GM23338 (cell line): ENCODE measurements at regions not wholly inside any gene's neighbourhood (a gene's known extent, or its start where the extent isn't known, plus 50 kb on each side); places are given as distances from the start of the nearest gene placed in this dataset.

Experiments
- ATAC-seq: fragments of 200-7000 bp; cut with Tn5 transposase; 3 replicates; pipeline ENCODE4 v1.9.1; 2020
- DNase-seq: peaks from one replicate; pipeline ENCODE4 v3.0.0-alpha.2; 2015; ENCODE audit warnings: low spot score
- H2AFZ ChIP-seq: fragments of 200-600 bp; sonication (generic); 2 replicates; pipeline ENCODE4 v1.8.0; 2016; ENCODE audit warnings: antibody characterized with exemption, mild to moderate bottlenecking, moderate library complexity
- H3F3A ChIP-seq: fragments of 200-600 bp; sonication (generic); replicated peaks from 2 replicates; pipeline ENCODE4 v1.8.0; 2017; ENCODE audit warnings: antibody characterized with exemption, mixed run types, low read depth
- H3K27ac ChIP-seq: fragments of 200-600 bp; sonication (generic); 2 replicates; pipeline ENCODE4 v1.6.1; 2016; ENCODE audit warnings: low read depth
- H3K27me3 ChIP-seq: fragments of 200-600 bp; sonication (generic); 2 replicates; pipeline ENCODE4 v1.8.0; 2016; ENCODE audit warnings: mild to moderate bottlenecking, mixed run types, moderate library complexity; ENCODE audit not compliant: insufficient read depth
- H3K36me3 ChIP-seq: fragments of 200-600 bp; sonication (generic); 2 replicates; pipeline ENCODE4 v1.8.0; 2016; ENCODE audit warnings: mild to moderate bottlenecking; ENCODE audit not compliant: insufficient read depth
- H3K4me1 ChIP-seq: fragments of 200-600 bp; sonication (generic); 2 replicates; pipeline ENCODE4 v1.8.0; 2016; ENCODE audit warnings: mild to moderate bottlenecking, moderate library complexity; ENCODE audit not compliant: insufficient read depth
- H3K4me2 ChIP-seq: fragments of 200-600 bp; sonication (generic); 2 replicates; pipeline ENCODE4 v1.7.1; 2017; ENCODE audit warnings: mixed run types
- H3K4me3 ChIP-seq: fragments of 200-600 bp; sonication (generic); 2 replicates; pipeline ENCODE4 v1.6.1; 2016; ENCODE audit warnings: mixed run types
- H3K79me2 ChIP-seq: fragments of 200-600 bp; sonication (generic); replicated peaks from 2 replicates; pipeline ENCODE4 v1.8.0; 2017; ENCODE audit warnings: mild to moderate bottlenecking; ENCODE audit not compliant: insufficient read depth
- H3K9me2 ChIP-seq: fragments of 200-600 bp; sonication (generic); 2 replicates; pipeline ENCODE4 v1.8.0; 2017; ENCODE audit not compliant: insufficient read depth
- H4K20me1 ChIP-seq: fragments of 200-600 bp; sonication (generic); replicated peaks from 2 replicates; pipeline ENCODE4 v1.8.0; 2017; ENCODE audit warnings: mild to moderate bottlenecking; ENCODE audit not compliant: insufficient read depth
- H3K27ac Mint-ChIP-seq: 2 replicates; pipeline ENCODE4 v1.8.0; 2020; ENCODE audit warnings: inconsistent platforms, mild to moderate bottlenecking, moderate library complexity, mixed read lengths
- H3K27me3 Mint-ChIP-seq: 3 replicates; pipeline ENCODE4 v1.8.0; 2022; ENCODE audit warnings: low read depth, mild to moderate bottlenecking, moderate library complexity, mixed read lengths, inconsistent platforms; ENCODE audit not compliant: insufficient read depth, poor library complexity
- H3K36me3 Mint-ChIP-seq: 3 replicates; pipeline ENCODE4 v1.8.0; 2021; ENCODE audit warnings: low read depth, mild to moderate bottlenecking, inconsistent platforms, moderate library complexity, mixed read lengths
- H3K4me1 Mint-ChIP-seq: 3 replicates; pipeline ENCODE4 v1.8.0; 2020; ENCODE audit warnings: mild to moderate bottlenecking, inconsistent platforms, mixed read lengths
- H3K4me3 Mint-ChIP-seq: 3 replicates; pipeline ENCODE4 v1.8.0; 2021; ENCODE audit warnings: moderate library complexity, mild to moderate bottlenecking, inconsistent platforms, mixed read lengths
- H3K9me3 Mint-ChIP-seq: 3 replicates; pipeline ENCODE4 v1.8.0; 2020; ENCODE audit warnings: moderate library complexity, mild to moderate bottlenecking, inconsistent platforms, mixed read lengths
- CTCF ChIP-seq, 2 experiments: fragments of 200-600 bp in 1 of 2; sonication (generic) in 1 of 2; conservative IDR thresholded peaks; 2 replicates each; pipeline versions ENCODE4 v1.5.1 to v1.6.1; 2016 to 2017; ENCODE audit warnings: antibody characterized with exemption in 2 of 2, low read depth in 2 of 2, mild to moderate bottlenecking in 2 of 2, moderate library complexity in 1 of 2
- EZH2 ChIP-seq: fragments of 200-600 bp; sonication (generic); IDR thresholded peaks from one replicate; pipeline ENCODE4 v1.8.0; 2017; ENCODE audit warnings: antibody characterized with exemption, mild to moderate bottlenecking, low read depth; ENCODE audit not compliant: unreplicated experiment
- EZH2phosphoT487 ChIP-seq: fragments of 200-600 bp; sonication (generic); IDR thresholded peaks from one replicate; pipeline ENCODE4 v1.8.1; 2018; ENCODE audit warnings: antibody characterized with exemption; ENCODE audit not compliant: unreplicated experiment
- NANOG ChIP-seq: IDR thresholded peaks from 2 replicates; pipeline ENCODE4 v1.6.1; 2016; ENCODE audit warnings: antibody characterized with exemption, borderline replicate concordance
- STAT1 ChIP-seq: IDR thresholded peaks from one replicate; pipeline ENCODE4 v1.6.1; 2016; ENCODE audit warnings: antibody characterized with exemption; ENCODE audit not compliant: unreplicated experiment
- ZNF462 ChIP-seq: fragments of 250-450 bp; sonication (Bioruptor Pico); IDR thresholded peaks from 2 replicates; pipeline ENCODE4 v1.5.0; 2020; ENCODE audit warnings: mild to moderate bottlenecking, moderate library complexity
- TF ChIP-seq, protein P1 (sequence below): IDR thresholded peaks from one replicate; pipeline ENCODE4 v1.6.1; 2018; ENCODE audit warnings: antibody characterized with exemption; ENCODE audit not compliant: unreplicated experiment

DNA sequence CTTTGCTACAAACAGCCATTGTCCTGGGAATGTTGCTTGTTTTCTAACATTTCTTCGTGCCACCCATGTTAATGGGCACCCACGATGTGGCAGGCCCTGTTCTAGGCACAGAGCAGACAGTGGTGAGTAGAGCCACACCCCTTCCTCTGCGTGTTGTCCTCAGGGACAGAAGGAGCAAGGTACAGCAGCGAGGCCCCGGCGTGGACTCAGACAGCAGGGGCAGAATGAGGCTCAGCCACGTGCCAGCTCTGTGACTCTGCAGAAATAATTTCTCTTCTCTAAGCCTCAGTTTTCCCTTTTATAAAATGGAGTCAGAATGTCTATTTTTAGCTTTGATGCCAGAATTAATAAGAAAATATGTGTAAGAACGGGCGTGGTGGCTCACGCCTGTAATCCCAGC is 401.7 kb downstream of the TSN start:
- Histone ChIP-seq H3K9me2 (no peaks in the 10 kb centered on the region), H3K27me3 (no peaks in the 10 kb centered on the region), H4K20me1 (no peaks in the 10 kb centered on the region), H3F3A (no peaks in the 10 kb centered on the region), H3K27ac (no peak overlapping the region), H3K4me1 (no peaks in the 10 kb centered on the region), H3K4me3 (no peak overlapping the region), H3K79me2 (no peaks in the 10 kb centered on the region), H3K36me3 (no peaks in the 10 kb centered on the region), H2AFZ (no peak overlapping the region), H3K4me2 (no peak overlapping the region)
- peaks cover 5% of the 10 kb centered on the region; the same call in 2 of the 3 replicates for H3K4me1 Mint-ChIP-seq
- ATAC-seq (no peak), DNase-seq (no peak)
- peaks cover 2% of the 10 kb centered on the region; the same call in 2 of the 3 replicates for H3K9me3 Mint-ChIP-seq
- TF ChIP-seq NANOG (no peak), CTCF (conservative IDR thresholded peaks at IDR 0.05; ENCODE audit: low read depth in 2 of 2) (no peak), EZH2 (no peak)
- TF ChIP-seq, protein P1, sequence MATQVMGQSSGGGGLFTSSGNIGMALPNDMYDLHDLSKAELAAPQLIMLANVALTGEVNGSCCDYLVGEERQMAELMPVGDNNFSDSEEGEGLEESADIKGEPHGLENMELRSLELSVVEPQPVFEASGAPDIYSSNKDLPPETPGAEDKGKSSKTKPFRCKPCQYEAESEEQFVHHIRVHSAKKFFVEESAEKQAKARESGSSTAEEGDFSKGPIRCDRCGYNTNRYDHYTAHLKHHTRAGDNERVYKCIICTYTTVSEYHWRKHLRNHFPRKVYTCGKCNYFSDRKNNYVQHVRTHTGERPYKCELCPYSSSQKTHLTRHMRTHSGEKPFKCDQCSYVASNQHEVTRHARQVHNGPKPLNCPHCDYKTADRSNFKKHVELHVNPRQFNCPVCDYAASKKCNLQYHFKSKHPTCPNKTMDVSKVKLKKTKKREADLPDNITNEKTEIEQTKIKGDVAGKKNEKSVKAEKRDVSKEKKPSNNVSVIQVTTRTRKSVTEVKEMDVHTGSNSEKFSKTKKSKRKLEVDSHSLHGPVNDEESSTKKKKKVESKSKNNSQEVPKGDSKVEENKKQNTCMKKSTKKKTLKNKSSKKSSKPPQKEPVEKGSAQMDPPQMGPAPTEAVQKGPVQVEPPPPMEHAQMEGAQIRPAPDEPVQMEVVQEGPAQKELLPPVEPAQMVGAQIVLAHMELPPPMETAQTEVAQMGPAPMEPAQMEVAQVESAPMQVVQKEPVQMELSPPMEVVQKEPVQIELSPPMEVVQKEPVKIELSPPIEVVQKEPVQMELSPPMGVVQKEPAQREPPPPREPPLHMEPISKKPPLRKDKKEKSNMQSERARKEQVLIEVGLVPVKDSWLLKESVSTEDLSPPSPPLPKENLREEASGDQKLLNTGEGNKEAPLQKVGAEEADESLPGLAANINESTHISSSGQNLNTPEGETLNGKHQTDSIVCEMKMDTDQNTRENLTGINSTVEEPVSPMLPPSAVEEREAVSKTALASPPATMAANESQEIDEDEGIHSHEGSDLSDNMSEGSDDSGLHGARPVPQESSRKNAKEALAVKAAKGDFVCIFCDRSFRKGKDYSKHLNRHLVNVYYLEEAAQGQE, result no peak
- H3K27me3 Mint-ChIP-seq, result peaks cover 3% of the 10 kb centered on the region
- H3K27ac Mint-ChIP-seq, result no peak overlapping the region
- H3K4me3 Mint-ChIP-seq, result no peak overlapping the region
- H3K36me3 Mint-ChIP-seq, result no peaks in the 10 kb centered on the region

DNA sequence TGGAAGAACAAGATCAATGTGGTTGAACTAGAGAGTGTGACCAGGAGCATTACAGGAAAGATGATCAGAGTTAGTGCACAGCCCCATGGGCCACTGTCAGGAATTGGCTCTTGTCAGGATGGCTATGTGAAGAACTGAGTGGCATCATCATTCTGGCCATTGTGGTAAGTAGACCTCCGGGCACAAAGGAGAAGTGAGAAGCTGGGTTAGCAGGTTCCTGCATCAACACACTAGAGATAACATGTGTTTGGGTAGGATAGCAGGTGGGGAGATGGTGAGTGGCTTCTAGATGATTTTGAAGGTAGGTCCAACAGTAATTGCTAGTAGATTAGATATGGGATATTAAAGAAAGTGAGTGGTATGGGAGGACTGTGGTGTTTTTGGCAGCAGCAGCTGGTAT is 408.2 kb downstream of the TSN start:
- Mint-ChIP-seq H3K27me3 (no peaks in the 10 kb centered on the region), H3K4me1 (no peaks in the 10 kb centered on the region), H3K4me3 (no peak overlapping the region), H3K9me3 (no peaks in the 10 kb centered on the region), H3K36me3 (no peaks in the 10 kb centered on the region), H3K27ac (no peak overlapping the region)
- DNase-seq, result no peak
- no peaks in the 10 kb centered on the region for H3K9me2 ChIP-seq
- H3K4me1 ChIP-seq, result no peaks in the 10 kb centered on the region
- no peak overlapping the region for H3K4me2 ChIP-seq
- H2AFZ ChIP-seq, result no peak overlapping the region
- no peaks in the 10 kb centered on the region for H3K36me3 ChIP-seq
- no peaks in the 10 kb centered on the region for H3K79me2 ChIP-seq
- H3K27me3 ChIP-seq, result no peaks in the 10 kb centered on the region
- no peaks in the 10 kb centered on the region for H3F3A ChIP-seq
- no peak overlapping the region for H3K27ac ChIP-seq
- H4K20me1 ChIP-seq, result no peaks in the 10 kb centered on the region
- ATAC-seq, result no peak
- H3K4me3 ChIP-seq, result no peak overlapping the region
- TF ChIP-seq, protein P1, result no peak
- TF ChIP-seq STAT1 (no peak), EZH2phosphoT487 (no peak), ZNF462 (CRISPR knock-in tag) (no peak)
